Effector memory CD4-positive, alpha-beta T cell (primary cell): ENCODE measurements at regions not wholly inside any gene's neighbourhood (a gene's known extent, or its start where the extent isn't known, plus 50 kb on each side); places are given as distances from the start of the nearest gene placed in this dataset.

Source experiments
- DNase-seq, 3 donors: peaks; one replicate each; pipeline ENCODE4 v3.0.0-alpha.2; 2020
- H3K27ac ChIP-seq: 2 replicates; pipeline ENCODE4 v1.7.0; 2013; ENCODE audit warnings: mild to moderate bottlenecking, low read length, moderate library complexity; ENCODE audit not compliant: insufficient read depth, poor library complexity, severe bottlenecking
- H3K27me3 ChIP-seq: replicated peaks from 2 replicates; pipeline ENCODE4 v1.7.0; 2013; ENCODE audit warnings: mild to moderate bottlenecking, low read length; ENCODE audit not compliant: insufficient read depth, control insufficient read depth, poor library complexity, severe bottlenecking
- H3K36me3 ChIP-seq: 2 replicates; pipeline ENCODE4 v1.7.0; 2013; ENCODE audit warnings: mild to moderate bottlenecking, low read length, moderate library complexity; ENCODE audit not compliant: control insufficient read depth, insufficient read depth
- H3K4me1 ChIP-seq: 2 replicates; pipeline ENCODE4 v1.7.0; 2013; ENCODE audit warnings: low read length, mild to moderate bottlenecking; ENCODE audit not compliant: control insufficient read depth, insufficient read depth, poor library complexity, severe bottlenecking
- H3K4me3 ChIP-seq: 2 replicates; pipeline ENCODE4 v1.7.0; 2013; ENCODE audit warnings: low read length, low read depth, mild to moderate bottlenecking; ENCODE audit not compliant: insufficient read depth, poor library complexity, severe bottlenecking
- H3K9me3 ChIP-seq: 2 replicates; pipeline ENCODE4 v1.7.0; 2013; ENCODE audit warnings: mild to moderate bottlenecking, low read length, moderate library complexity; ENCODE audit not compliant: control insufficient read depth

DNA sequence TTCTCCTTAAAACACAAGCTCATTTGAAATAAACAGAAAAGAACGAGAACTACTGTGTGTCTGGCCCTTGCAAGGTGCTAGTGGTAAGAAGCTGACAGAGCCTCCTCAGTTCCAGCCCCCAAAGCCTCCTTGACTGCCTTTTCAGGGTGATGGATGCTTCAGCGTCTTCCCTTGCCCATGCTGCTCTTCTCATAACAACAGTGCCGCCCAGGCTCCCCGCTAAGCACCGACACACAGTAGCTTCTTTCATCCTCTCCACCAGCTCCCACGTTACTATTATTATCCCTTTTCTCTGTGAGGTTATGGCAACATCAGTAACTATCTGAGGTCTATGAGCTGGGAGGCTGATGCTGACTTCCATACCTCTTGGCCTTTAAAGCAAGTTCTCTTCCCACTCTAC is 418.6 kb downstream of the TSN start:
- Histone ChIP-seq H3K36me3 (no peaks in the 10 kb centered on the region), H3K27ac (no peak overlapping the region), H3K4me3 (no peak overlapping the region), H3K4me1 (no peaks in the 10 kb centered on the region), H3K27me3 (no peaks in the 10 kb centered on the region), H3K9me3 (no peaks in the 10 kb centered on the region)
- DNase-seq = no peak

DNA sequence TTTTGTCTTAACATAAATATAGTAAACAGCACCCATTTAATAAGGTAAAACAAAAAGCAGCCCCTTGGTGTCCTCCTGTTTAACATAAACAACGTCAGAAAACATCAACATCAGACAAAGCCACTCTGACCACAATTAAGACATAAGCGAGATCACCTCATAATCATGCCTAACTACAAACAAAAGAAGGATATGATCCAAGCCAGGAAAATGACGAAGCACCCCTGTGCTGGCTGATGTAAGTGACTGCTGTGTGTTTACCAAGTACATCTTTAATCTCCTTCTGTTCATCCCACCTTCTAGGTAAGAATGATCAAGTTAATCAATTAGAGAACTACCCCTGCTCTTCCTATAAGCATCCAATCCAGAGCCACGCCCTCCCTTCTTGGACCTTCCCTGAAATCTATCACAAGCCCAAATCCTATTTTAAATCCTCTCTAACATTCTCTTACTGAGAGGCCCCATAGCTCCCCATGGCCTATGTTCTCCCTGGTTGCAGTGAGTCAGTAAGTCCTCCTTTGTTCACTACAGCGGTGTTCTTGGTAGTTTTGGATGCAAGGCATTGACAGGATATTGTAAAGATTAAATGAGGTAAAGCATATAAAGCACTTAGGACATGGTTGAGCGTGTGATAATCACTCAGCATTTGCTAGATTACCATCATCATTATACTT is 424.2 kb downstream of the TSN start:
- Histone ChIP-seq H3K27ac (no peak overlapping the region), H3K36me3 (no peaks in the 10 kb centered on the region), H3K4me3 (no peak overlapping the region), H3K9me3 (no peaks in the 10 kb centered on the region), H3K27me3 (no peaks in the 10 kb centered on the region), H3K4me1 (no peaks in the 10 kb centered on the region)
- no peak for DNase-seq

DNA sequence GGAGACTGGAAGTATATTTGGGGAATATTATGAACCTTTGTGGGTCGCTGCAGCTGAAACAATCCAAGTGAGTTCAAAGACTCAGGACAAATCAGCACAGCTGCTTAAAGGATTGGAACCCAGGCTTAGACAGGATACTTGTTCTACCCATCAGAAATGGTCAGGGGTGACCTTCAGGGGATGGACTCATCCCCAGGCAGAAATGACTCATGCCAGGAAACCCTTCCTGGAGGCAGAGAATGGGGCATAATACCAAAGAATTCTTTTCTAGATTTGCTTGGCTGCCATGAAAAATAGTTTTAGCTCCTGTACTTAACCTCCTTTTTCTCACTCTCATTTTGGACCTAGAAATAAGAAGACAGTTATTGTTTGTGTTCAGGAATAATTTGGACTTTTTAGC is 425.5 kb downstream of the TSN start:
- no peaks in the 10 kb centered on the region for H3K4me1 ChIP-seq
- H3K27me3 ChIP-seq = no peaks in the 10 kb centered on the region
- no peaks in the 10 kb centered on the region for H3K9me3 ChIP-seq
- no peaks in the 10 kb centered on the region for H3K36me3 ChIP-seq
- H3K4me3 ChIP-seq = no peak overlapping the region
- no peak for DNase-seq
- no peak overlapping the region for H3K27ac ChIP-seq

DNA sequence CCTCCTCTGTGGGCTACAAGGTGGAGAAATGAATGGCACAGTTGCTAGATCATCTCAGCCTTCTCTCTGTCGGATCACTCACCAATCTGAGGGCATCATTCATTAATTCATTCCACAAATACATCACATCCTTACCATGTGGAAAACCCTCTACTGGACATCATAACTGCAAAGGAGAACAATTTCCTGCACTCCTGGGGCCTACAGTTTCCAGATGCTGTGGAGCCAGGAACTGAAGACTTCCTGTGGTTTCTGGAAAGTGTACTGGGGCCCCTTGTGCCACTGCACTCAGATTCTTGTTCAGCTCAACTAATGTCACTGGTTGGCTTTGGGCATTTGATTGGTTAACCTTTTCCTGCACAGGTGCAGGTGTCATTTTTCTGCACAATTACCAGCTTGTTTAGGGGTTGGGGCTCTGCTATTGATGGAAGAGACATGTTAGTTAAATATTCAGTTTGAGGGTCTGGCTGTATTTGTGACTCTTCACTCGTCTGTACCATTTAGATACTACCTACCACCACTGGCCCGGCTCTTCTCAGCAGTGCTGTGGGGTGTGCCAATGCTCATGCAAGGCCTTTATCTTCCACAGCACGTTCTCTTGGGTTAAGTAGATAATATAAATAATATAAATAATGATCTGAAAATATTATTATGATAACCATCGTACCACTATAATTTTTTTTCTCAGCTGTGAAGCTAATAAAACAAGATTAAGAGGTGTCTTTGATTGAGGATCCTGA is 427.3 kb downstream of the TSN start:
- no peak for DNase-seq
- Histone ChIP-seq H3K4me1 (no peaks in the 10 kb centered on the region), H3K9me3 (no peaks in the 10 kb centered on the region), H3K36me3 (no peaks in the 10 kb centered on the region), H3K4me3 (no peak overlapping the region), H3K27me3 (no peaks in the 10 kb centered on the region), H3K27ac (no peak overlapping the region)

DNA sequence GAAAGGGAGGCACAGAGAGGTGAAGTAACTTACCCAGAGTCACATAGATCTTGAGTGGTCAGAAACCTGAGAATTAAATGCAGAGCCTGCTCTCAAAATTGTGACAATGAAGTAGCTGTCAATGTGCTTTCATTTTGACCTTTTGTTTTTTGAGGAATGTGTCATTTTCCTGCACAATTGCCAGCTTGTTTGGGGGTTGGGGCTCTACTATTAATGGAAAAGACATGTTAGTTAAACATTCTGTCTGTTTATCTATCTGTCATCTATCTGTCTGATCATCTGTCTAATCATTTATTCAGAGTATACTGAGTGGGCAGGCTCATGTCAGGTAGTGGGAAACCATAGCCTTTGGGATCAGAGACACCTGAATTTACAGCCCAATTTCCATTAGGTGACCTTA is 428.4 kb downstream of the TSN start:
- Histone ChIP-seq H3K36me3 (no peaks in the 10 kb centered on the region), H3K27me3 (no peaks in the 10 kb centered on the region), H3K4me3 (no peak overlapping the region), H3K9me3 (no peaks in the 10 kb centered on the region), H3K27ac (no peak overlapping the region), H3K4me1 (no peaks in the 10 kb centered on the region)
- no peak for DNase-seq

DNA sequence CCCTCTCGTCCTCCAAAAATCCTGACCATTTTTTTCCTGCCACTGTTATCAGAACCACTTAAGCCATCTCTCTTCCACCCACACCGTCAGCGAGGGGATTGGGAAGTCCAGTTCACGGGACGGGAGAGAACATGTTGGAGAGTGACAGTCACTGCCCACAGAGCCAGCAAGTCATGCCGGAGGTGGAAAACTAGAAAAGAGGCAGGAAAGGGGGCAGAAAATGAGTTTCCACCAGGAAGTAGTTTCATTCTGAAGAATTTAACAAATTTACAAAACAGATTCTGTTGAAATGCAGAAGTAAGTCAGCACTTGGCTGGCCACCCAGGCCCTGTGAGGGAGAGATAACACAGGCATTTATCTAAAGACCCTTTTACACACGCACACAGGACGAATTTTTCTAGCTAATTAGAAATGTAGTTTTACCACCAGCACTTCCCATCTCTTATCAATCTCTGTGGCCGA is 431.3 kb downstream of the TSN start:
- H3K4me1 ChIP-seq = no peaks in the 10 kb centered on the region
- no peak for DNase-seq
- H3K9me3 ChIP-seq = no peaks in the 10 kb centered on the region
- no peak overlapping the region for H3K27ac ChIP-seq
- H3K4me3 ChIP-seq = no peak overlapping the region
- no peaks in the 10 kb centered on the region for H3K27me3 ChIP-seq
- H3K36me3 ChIP-seq = no peaks in the 10 kb centered on the region

DNA sequence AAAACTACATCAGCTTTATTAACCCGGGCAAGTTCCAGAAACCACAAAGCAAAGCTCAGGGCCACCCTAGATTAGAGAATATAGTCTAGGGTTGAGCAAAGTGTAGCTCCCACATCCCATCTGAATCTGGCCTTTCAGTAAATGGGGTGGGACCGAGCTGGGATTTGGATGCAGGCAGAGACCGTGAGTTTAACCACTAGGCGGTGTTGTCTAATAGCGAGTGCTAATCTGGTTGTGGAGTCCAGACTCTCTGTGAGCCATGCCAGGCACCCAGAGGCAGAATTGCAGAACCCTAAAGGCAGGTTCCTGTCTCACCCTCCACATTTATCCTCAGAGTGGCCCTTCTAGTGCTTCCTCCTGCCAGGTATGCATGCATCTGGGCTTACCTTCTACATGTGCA is 435.9 kb downstream of the TSN start:
- H3K27me3 ChIP-seq = no peaks in the 10 kb centered on the region
- no peak overlapping the region for H3K27ac ChIP-seq
- H3K36me3 ChIP-seq = no peaks in the 10 kb centered on the region
- H3K4me3 ChIP-seq = no peak overlapping the region
- no peak for DNase-seq
- H3K4me1 ChIP-seq = no peaks in the 10 kb centered on the region
- no peaks in the 10 kb centered on the region for H3K9me3 ChIP-seq

DNA sequence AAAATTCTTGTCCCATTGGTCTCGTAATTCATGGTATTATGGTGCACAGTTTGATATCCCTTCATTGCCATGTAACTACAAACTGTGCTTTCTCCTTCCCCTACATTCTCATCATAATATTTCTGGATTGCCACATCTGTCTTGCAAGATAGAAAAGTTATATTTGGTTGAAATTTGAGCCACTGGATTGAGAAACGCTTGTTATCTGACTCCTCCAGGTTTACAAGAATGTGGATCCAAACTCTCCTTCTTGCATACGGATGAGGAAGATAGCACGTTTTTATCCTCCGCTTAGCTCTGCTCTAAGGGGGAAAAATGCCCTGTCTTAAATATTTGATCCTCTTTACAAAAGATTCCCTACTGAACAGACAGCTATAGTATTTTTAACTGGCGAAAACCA is 438.2 kb downstream of the TSN start:
- H3K36me3 ChIP-seq = no peaks in the 10 kb centered on the region
- H3K27ac ChIP-seq = no peak overlapping the region
- no peaks in the 10 kb centered on the region for H3K4me1 ChIP-seq
- no peak overlapping the region for H3K4me3 ChIP-seq
- no peaks in the 10 kb centered on the region for H3K9me3 ChIP-seq
- no peaks in the 10 kb centered on the region for H3K27me3 ChIP-seq
- DNase-seq = no peak

DNA sequence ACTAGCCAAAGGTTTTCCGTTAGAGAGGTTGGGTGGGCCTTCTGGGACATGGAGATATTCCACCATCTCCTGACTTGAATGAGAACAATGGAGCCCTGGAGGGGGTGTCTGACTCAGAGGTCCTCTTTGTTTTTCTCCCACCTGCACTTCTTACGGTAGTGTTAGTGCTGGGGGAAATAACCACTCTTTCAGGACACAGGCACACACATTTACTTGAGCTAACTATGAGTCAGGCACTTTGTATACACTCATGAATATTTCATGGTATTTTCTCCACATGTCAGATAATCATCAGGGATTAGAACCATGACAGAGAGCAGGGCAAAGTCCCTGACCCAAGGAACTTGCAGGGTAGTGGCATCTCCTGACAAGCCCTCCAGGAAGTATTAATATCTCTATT is 439.1 kb downstream of the TSN start:
- no peaks in the 10 kb centered on the region for H3K36me3 ChIP-seq
- no peaks in the 10 kb centered on the region for H3K4me1 ChIP-seq
- H3K4me3 ChIP-seq = no peak overlapping the region
- H3K27ac ChIP-seq = no peak overlapping the region
- no peak for DNase-seq
- no peaks in the 10 kb centered on the region for H3K27me3 ChIP-seq
- H3K9me3 ChIP-seq = no peaks in the 10 kb centered on the region

DNA sequence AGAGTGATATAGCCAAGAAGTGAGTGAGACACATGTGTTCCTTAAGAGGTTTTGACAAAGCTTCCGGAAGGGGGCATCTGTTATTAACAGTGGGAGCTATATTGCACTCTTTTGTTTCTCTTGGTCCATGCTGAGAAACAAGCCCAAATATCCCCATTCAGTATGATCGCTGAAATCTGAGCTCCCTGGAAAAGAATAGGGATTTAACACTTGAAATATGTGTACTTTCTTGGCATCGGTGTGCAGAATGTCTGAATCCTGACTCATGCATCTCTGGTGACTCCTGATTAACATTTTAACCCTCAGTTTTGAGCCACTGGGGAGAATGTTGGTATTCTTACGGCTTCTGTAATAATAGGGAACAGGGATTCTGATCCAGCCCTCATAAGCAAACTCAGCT is 448.1 kb downstream of the TSN start:
- no peaks in the 10 kb centered on the region for H3K9me3 ChIP-seq
- no peaks in the 10 kb centered on the region for H3K36me3 ChIP-seq
- no peaks in the 10 kb centered on the region for H3K4me1 ChIP-seq
- no peak for DNase-seq
- H3K4me3 ChIP-seq = no peak overlapping the region
- H3K27ac ChIP-seq = no peak overlapping the region
- no peaks in the 10 kb centered on the region for H3K27me3 ChIP-seq
